ENCODE measurements at regions not wholly inside any gene's neighbourhood (a gene's known extent, or its start where the extent isn't known, plus 50 kb on each side); places are given as distances from the start of the nearest gene placed in this dataset.
"Not testable (repeated sequence)": the region's sequence is repeated elsewhere in the genome, so short reads cannot be mapped to it uniquely, and the experiment has no call there.

DNA sequence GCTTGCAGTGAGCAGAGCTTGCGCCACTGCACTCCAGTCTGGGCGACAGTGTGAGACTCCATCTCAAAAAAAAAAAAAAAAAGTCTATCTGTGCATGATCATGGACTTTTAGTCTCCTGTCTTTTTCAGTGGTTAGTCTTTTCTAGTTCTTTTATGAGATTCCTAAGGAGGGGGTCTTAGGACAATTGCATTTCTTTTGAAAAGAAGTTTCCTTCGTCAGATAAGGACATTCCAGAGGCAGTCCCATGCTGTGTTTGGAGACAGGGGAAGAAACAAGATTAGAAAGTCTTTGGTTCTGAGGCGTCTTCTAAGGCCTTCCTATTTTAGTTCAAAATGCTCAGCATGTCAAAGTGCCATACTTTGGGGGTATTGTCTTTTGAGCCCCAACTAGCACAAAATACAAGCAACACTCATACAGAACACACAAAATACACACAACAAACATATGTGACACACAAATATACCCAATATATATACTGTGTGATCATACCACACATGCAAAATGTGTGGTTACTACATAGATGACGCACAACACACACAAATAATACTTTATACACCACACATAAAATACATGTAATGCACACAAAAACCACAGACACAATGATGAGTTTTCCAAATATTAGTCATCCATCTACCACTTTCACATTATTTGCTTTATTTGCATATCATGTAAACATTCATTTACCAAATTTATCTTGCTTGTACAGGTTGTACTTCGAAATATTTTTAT is 394.5 kb downstream of the SPATA31D1 start:
- peak; percentile 33 for DNase-seq (ENCODE audit: low read depth, low spot score)

DNA sequence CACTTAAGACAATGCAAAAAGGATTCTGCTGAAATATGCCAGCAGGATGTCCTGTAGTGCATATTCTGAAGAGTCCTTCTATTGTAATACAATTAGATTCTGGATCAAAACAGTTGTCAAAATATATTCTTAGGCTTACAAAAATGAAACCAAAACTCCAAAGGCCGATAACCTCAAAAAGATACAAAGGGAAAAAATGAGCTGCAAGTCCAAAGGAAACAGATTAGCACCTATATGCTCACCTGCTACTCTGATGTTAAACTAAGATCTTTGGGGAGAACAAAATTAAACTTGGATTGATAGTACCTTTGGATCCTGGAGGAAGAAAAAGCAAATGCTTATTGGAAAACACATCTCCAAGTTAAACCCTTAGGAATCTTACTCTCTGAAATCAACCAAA is 397.1 kb downstream of the SPATA31D1 start:
- DNase-seq (ENCODE audit: low read depth, low spot score) = no peak

DNA sequence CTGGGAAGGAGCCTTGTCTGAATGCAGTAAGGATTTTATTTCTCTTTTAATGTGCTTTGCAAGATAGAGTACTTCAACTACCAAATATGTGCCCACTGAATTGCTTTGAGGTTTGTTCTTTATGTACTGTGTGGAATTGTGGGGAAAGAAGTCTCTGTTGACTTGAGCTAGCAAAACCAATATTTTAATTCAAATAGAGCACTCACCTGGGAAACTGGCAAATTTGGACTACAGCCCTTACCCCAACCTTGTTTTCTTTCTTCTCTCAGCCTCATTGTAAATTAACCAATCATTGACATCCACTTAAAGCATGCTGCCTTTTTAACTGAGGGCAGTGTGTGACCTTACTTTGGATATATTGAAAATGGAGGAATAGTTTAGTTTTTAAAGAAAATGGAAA is 409.0 kb downstream of the SPATA31D1 start:
- no peak for DNase-seq (ENCODE audit: low read depth, low spot score)

DNA sequence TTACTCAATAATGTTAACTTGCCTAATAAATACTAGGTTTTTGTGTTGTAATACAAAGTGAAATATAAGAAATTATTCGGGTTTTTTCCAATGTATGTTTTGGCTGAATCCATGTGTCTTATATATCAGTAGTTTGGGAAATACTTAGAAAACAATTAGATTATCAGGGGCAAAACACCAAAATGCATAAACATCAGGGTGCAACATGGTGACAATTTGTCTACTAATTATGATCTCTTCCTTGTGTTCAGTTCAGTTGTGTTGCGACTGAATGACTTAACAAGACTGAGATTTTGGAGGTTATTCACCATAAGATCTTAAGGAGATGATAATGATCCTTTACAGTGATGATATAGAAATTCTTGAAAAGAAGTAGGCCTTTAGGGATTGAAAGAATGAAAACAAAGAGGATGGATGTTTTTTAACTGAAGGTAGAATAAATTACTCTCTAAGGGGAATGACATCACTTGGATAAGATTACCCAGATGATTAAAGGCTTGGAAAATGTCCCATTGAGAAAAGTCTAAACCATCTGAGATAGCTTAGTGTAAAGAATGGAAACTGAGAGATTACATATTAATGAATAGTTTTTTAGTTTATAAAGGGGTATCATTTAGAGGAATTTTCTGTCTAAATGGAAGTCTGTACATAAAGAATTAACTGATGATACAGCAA is 415.8 kb downstream of the SPATA31D1 start:
- no peak for DNase-seq (ENCODE audit: low read depth, low spot score)

DNA sequence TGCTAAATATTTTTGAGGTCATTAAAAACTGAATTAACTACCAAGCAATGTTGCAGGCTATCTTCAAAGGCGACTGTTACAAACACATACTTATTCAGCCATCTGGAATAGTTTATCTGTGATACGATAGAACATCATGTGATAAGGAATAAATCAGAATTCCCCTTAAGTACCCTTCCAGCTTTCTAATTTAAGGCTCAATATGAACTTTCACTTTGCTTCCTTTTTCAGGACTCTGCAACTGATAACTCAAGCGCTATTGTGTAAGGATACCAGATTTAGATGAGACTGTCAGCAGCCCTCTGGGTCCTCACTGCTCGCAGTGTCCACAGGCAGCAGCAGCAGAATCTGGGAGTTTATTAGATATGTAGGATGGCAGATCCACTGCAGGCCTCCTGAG is 416.3 kb downstream of the SPATA31D1 start:
- DNase-seq (ENCODE audit: low read depth, low spot score) = no peak

DNA sequence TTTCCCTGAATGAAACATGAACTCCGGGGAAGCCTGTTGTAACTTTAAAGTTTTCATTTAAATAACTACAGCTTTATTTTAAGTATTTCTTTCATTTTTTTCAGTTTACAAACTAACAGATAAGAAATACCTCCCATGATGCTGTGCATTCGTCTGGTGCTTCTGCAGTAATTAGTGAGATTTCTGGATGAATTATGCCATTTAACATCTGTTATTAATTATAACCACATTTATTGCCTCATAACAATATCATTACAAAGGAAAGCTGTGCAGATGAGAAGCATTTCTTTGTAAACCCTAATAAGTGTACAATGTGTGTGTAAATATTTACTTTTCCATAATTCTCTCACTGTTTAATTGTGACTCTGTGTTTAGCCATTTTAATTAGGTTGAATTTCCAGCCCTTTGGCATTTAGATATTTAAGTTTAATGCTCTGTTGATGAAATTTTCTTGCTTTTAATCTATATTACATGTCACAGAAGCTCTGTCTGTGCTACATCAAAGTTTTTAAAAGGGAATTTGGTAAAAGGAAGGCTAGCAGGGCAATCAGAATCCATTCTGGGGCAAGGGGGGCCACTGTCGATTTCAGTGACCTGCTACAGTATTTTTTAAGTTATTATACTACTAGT is 418.0 kb downstream of the SPATA31D1 start:
- no peak for DNase-seq (ENCODE audit: low read depth, low spot score)

DNA sequence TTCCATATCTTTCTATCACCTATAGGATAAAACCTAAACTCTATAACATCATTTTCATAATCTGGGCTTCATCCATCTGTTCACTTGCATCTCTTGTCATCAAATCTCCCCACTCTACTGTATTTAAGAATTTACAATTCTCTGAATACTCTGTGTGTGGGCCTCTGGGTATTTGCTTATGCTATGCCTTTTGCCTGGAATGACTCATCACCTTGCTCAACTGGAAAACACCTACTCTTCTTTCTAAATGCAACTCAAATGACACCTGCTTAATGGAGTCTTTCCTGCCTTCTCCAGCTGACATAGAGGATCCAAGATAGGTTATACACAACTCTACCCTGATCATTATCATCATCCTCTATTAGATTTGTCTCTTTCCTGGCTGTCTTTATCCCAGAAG is 421.7 kb downstream of the SPATA31D1 start:
- DNase-seq (ENCODE audit: low read depth, low spot score) = no peak

DNA sequence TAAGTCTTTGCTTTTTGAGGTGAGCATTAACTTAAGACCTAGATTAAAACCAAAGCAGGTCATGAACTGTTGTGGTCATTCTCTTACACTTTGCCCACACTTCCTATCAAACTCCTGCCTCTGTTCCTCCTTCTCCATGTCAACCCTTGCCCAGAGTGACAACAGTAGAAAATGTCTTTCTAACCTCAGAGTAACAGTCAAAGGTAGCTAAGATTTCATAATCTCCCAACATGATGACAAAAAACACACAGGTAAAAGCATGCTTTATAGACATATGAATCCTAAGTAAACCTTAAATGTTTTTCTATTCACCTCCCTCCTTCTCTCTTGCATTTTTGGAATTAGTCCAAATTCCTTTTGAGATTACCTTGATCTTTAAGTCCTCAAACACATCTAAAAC is 422.3 kb downstream of the SPATA31D1 start:
- DNase-seq (ENCODE audit: low read depth, low spot score) = no peak

DNA sequence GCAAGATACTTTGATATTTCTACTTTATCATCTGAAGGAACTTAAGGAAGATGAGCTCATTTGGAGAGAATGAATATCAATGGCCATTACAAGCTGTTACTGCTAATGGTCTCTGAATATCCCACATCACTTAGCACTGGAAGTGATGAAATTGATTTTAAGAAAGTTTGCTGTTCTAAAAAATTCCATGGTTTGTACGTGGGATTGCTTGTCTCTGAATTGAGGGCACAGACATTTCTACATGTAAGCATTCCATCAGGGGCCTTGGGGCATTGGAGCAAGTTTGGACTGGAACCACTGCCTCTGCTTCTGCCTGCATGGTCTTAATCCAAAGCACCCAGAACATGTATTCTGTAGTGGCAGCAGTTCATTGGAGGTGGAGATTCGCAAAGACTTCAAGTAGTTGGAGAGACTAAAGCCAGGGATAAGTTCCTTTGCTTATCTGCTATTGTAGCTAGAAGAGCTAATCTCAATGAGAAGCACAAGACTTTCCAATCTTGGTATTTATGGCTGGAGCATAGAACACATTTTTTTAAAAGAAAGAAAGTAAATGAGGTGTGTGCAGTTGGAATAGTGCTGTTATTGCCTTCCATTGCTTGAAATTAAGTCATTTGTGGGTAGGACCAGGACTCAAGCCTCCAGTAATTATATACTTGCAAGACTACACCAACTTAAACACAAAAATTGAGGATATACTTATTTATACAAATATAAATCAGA is 424.2 kb downstream of the SPATA31D1 start:
- DNase-seq (ENCODE audit: low read depth, low spot score) = no peak

DNA sequence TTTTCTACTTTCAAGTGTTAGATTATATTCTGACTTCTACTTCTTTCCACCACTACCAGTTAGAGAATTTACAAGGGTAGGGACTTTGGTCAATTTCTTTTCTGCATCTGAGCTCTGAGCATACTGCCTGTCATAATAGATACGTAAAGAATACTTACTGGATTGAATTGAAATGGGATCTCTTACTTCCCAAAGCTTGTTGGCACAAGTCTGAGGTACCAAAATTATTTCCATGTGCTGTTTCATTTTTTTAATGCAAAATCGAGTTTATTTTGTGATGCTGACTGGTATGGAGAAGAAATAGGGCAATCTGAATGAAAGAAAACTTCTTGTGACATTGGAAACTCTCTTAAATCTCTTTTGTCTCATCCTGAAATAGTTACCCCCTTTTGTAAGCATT is 428.9 kb downstream of the SPATA31D1 start:
- no peak for DNase-seq (ENCODE audit: low read depth, low spot score)

DNA sequence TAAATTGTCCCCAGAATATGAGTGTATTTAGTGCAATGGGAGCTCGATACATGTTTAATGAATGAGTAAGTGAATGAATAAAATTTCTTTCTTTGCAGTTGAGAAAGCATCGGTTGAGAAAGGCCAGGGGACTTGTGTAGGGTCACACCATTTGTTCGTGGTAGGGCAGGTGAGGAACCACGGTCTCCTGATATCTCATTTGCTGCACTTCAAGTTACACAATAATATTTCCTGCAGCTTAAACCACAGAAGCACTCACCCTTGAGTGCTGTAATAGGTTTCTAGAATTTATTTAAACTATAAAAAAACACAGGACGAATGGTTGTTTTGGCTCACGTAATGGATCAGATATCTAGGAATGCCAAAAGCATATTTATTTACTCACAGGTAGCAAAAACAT is 429.8 kb downstream of the SPATA31D1 start:
- DNase-seq (ENCODE audit: low read depth, low spot score) = no peak

DNA sequence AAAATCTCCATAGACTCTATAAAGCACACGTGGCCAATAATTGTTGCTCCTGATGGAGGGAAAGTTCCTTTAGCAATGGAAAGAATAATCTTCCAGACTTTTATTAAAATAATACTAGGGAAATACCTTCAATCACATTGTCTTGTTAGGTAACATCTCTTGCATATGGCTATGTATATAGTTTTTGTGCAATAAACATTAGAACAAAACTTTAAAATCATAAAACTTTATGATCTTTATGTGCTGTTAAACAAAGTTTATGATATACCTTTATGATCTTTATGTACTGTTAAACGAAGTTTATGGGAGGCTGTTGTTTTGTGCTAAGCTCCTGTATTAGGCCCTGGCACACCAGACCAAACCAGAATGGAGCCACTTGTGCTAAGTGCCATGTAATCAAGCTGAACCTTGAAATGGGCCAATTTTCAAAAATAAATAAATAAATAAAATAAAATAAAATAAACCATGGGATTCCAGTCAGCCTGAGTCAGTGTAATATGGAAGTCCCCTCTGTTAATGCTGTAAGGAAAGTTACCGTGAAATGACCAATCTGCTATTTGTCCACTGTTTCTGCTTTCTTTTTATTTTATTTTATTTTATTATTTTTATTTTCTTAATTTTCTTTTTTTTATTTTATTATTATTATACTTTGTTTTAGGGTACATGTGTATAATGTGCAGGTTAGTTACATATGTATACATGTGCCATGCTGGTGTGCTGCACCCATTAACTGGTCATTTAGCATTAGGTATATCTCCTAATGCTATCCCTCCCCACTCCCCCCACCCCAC is 431.3 kb downstream of the SPATA31D1 start:
- DNase-seq (ENCODE audit: low read depth, low spot score) = no peak

DNA sequence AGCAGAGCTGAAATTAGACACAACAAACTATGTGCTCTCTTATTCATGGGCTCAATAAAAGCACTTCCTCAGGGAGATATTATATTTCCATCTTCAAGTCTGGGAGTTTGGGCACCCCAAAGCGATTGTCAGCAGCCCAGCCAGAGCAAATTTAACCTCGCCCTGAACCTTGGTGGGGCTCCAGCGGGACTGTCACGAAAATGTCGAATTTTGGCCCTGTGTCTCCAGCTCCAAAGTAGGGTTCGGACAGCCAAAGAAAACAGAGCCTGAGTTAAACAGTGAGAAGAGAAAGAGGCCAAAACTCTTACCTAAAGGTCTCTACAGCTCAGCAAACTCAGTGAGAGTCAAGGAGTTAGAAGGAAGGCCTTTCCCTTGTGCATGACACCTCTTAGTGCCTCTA is 432.9 kb downstream of the SPATA31D1 start:
- DNase-seq (ENCODE audit: low read depth, low spot score) = no peak

DNA sequence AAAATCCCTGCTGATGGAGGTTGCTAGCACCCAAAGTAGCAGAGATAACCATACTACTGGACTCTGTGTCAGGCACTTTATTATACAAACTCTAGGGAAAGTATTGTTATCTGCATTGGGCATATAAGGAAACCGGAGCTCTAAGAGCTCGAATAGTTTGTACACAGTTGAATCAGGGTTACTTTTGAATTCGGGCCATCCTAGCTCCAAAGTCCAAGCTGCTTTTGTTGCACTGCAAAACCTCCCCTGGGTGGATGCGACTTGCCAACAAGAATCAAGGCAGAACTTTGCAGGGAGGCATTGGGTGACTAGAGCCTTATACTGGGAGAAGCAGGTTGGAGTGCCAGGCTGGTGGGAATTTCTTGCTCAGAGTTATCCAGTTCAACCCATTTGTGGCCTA is 435.1 kb downstream of the SPATA31D1 start:
- DNase-seq (ENCODE audit: low read depth, low spot score) = no peak

DNA sequence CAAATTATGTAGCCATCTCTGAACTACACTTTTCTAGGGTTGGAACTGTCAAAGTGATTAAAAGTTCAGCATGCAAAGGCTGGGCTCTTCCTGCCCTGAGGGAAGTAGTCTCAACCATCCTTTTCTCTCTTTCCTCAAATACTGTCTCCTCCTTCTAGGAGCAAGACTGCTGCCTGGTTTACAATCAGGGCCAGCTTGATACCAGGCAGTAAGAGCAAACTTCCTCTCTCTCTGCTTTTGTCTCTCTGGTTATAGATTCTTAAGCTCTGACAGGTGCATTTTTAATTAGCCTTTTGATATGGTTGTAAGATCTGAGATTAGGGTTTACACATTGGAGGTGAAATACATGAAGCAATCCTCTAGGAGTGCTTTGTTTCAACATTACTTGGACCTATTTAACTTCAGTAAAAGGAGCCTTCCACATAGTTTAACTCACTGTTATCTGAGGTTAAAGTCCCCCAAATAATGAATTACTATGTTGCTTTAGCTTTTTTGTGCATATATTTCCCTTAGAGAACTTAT is 436.1 kb downstream of the SPATA31D1 start:
- no peak for DNase-seq (ENCODE audit: low read depth, low spot score)

DNA sequence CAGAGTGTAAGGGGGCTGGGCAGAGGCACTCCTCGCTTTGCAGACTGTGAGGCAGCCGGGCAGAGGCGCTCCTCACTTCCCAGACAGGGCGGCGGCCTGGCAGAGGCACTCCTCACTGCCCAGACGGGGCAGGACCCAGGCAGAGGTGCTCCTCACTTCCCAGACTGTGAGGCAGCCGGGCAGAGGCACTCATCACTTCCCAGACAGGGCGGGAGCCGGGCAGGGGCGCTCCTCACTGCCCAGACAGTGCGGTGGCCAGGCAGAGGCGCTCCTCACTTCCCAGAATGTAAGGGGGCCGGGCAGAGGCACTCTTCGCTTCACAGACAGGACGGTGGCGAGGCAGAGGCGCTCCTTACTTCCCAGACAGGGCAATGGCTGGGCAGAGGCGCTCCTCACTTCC is 442.5 kb downstream of the SPATA31D1 start:
- no peak for DNase-seq (ENCODE audit: low read depth, low spot score)

DNA sequence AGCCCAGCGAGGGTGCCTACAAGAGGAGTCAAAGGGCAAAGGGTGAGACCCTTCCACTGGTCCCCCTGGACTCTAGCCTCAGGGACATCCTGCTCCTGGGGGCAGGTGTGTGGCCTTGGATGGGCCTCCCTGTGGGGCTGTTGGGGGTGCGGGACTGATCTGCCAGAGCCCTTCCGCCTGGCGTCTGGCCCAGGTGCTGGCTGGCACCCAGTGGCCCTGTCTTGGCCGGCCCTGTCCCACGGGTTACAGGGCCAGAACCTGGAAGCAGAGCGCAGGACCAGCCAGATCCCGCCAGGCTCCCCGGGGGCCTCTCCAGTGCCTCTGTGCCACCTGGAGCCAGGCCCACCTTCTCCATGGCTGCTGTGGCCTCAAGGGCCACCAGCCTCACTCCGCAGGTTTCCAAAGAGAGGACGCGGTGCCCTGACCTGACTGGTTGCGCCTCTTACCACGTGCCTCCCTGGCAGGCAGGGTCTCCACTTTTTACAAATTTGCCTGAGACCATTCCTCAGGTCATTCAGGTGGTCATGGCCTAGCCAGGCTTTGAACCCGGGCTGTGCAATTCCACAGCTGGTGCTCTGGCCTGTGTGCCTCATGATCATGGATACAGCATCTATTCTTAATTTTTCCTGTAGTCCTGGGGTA is 444.8 kb downstream of the SPATA31D1 start:
- not testable (repeated sequence) for DNase-seq (ENCODE audit: low read depth, low spot score)

DNA sequence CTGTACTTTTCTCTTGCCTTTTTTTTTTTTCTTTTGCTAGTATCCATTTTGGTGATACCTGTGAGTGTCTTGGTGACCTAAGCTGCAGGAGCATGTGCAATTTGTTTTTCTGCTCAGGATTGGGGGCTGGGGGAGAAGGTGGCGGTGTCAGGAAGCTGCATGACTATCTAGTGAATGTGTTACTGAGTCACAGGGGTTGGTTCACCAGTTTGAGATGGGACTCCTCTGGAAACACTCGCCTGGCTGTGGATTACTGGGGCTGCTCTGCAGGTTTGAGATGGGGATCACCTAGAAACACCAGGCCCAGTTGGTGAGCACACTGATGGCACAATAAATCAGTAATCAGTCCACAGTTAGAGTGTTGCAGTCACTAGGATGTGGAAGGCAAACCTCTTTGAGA is 447.9 kb downstream of the SPATA31D1 start:
- no peak for DNase-seq (ENCODE audit: low read depth, low spot score)

DNA sequence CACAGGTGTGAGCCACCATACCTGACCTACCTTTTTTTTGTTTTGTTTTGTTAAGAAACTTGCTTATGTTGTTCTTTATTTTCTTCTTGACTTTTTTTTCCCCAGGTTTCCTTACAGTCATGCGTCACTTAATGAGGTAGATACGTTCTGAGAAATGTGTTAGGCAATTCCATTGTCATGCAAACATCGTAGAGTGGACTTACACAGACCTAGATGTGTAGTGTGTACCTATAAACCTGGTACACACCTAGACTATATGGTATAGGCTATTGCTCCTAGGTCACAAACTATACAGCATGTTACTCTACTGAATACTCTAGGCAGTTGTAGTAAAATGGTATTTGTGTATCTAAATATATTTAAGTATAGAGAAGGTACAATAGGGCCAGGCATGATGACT is 448.6 kb downstream of the SPATA31D1 start:
- not testable (repeated sequence) for DNase-seq (ENCODE audit: low read depth, low spot score)

DNA sequence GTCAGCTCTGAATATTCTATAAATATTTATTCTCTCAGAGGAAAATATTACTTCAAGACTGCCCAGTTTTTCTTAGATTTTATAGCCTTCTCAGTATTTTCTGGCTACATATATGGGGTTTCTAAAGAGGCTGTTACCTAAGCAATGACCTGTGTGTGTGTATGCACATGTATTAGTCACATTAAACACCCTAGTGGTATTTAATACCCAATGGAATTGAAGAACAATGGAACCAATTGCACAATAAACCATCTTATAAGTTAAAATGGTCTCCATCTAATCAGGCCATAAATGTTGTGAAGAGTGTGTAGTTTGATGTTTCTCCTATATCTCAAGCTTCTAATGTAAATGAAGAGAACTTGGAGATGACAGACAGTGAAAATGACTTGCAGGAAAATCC is 450.0 kb downstream of the SPATA31D1 start:
- DNase-seq (ENCODE audit: low read depth, low spot score) = no peak

DNA sequence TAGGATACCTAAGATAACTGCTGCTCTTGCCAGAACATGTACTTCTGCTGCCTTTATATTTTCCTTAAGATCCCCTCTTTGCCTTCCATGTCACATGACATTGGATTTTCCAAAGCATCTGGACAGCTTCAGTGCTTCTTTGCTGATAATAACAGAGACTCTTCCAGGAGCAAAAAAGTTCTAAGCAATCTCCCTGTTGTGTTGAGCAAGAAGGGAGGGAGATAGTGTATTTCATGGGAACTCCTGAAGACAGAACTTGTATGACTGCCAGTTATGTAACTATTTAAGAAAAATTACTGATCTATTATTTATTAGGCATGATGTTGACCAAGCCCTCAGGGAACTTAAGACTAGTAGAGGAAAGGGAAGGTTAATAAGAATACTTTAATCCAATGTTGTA is 454.7 kb downstream of the SPATA31D1 start:
- DNase-seq (ENCODE audit: low read depth, low spot score) = no peak

Data from iPS DF 19.7 (cell line).